Astrocyte (in vitro differentiated cells and primary cell): ENCODE measurements at regions not wholly inside any gene's neighbourhood (a gene's known extent, or its start where the extent isn't known, plus 50 kb on each side); places are given as distances from the start of the nearest gene placed in this dataset.

ENCODE experiments used
- EZH2 ChIP-seq: IDR thresholded peaks from 2 replicates; pipeline ENCODE4 v1.6.1; 2012; ENCODE audit warnings: mild to moderate bottlenecking, low read length, inconsistent platforms; ENCODE audit not compliant: insufficient read depth
- TF ChIP-seq, protein P1 (sequence below): IDR thresholded peaks from 2 replicates; pipeline ENCODE4 v1.5.1; 2011; ENCODE audit warnings: low read depth, mild to moderate bottlenecking, inconsistent platforms, low read length, moderate library complexity; ENCODE audit not compliant: insufficient read depth

DNA sequence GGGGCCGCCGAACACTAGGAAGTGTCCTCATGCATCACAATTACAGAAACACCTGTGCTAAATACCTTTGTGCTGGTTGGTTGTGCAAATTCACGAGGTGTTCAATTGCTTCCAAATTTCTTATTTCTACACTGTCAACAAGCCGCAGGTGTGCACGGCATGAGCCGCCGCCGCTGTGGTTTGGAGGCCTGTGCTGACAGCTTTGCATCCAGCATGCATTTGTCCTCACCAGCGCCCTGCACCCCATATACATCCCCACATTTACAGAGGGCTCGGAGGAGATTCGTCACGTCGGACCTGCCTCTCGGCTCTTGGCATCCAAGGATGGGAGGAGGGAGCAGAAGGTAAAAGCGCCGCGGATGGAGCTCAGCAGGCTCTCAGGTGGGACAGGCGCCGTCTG, 305.3 kb upstream of the MKI67 start:
- TF ChIP-seq, protein P1, sequence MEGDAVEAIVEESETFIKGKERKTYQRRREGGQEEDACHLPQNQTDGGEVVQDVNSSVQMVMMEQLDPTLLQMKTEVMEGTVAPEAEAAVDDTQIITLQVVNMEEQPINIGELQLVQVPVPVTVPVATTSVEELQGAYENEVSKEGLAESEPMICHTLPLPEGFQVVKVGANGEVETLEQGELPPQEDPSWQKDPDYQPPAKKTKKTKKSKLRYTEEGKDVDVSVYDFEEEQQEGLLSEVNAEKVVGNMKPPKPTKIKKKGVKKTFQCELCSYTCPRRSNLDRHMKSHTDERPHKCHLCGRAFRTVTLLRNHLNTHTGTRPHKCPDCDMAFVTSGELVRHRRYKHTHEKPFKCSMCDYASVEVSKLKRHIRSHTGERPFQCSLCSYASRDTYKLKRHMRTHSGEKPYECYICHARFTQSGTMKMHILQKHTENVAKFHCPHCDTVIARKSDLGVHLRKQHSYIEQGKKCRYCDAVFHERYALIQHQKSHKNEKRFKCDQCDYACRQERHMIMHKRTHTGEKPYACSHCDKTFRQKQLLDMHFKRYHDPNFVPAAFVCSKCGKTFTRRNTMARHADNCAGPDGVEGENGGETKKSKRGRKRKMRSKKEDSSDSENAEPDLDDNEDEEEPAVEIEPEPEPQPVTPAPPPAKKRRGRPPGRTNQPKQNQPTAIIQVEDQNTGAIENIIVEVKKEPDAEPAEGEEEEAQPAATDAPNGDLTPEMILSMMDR: no peak
- TF ChIP-seq EZH2: no peak
